Trophoblast cell (in vitro differentiated cells and primary cell): ENCODE measurements at regions not wholly inside any gene's neighbourhood (a gene's known extent, or its start where the extent isn't known, plus 50 kb on each side); places are given as distances from the start of the nearest gene placed in this dataset.

ENCODE experiments used
- DNase-seq, 2 donors: peaks; one replicate each; pipeline ENCODE4 v3.0.0-alpha.2; 2016
- H2AFZ ChIP-seq: 2 replicates; pipeline ENCODE4 v1.6.1; 2013; ENCODE audit warnings: low read length, moderate library complexity, mild to moderate bottlenecking; ENCODE audit not compliant: insufficient read depth, poor library complexity
- H2AK5ac ChIP-seq: 2 replicates; pipeline ENCODE4 v1.6.1; 2013; ENCODE audit warnings: mild to moderate bottlenecking, low read length
- H2BK120ac ChIP-seq: 2 replicates; pipeline ENCODE4 v1.6.1; 2013; ENCODE audit warnings: low read length, mild to moderate bottlenecking, moderate library complexity; ENCODE audit not compliant: insufficient read depth, poor library complexity
- H2BK12ac ChIP-seq: 2 replicates; pipeline ENCODE4 v1.6.1; 2013; ENCODE audit warnings: mild to moderate bottlenecking, low read length, moderate library complexity
- H2BK5ac ChIP-seq: 2 replicates; pipeline ENCODE4 v1.6.1; 2013; ENCODE audit warnings: low read length, low read depth, moderate library complexity, mild to moderate bottlenecking; ENCODE audit not compliant: poor library complexity
- H3K14ac ChIP-seq: 2 replicates; pipeline ENCODE4 v1.6.1; 2013; ENCODE audit warnings: mild to moderate bottlenecking, low read length
- H3K18ac ChIP-seq: 2 replicates; pipeline ENCODE4 v1.6.1; 2013; ENCODE audit warnings: mild to moderate bottlenecking, low read length
- H3K23ac ChIP-seq: 2 replicates; pipeline ENCODE4 v1.6.1; 2013; ENCODE audit warnings: low read length
- H3K27ac ChIP-seq: 2 replicates; pipeline ENCODE4 v1.5.1; 2013; ENCODE audit warnings: low read depth, mild to moderate bottlenecking, inconsistent platforms, low read length, moderate library complexity
- H3K27me3 ChIP-seq: 2 replicates; pipeline ENCODE4 v1.6.1; 2013; ENCODE audit warnings: inconsistent platforms, mild to moderate bottlenecking, low read length, moderate library complexity; ENCODE audit not compliant: insufficient read depth
- H3K36me3 ChIP-seq, 2 experiments: 1 replicate in 1 of 2; 2 replicates in 1 of 2; pipeline ENCODE4 v1.6.1; 2013; ENCODE audit warnings: low read length in 2 of 2, mild to moderate bottlenecking in 2 of 2, moderate library complexity in 1 of 2; ENCODE audit not compliant: insufficient read depth in 2 of 2, control insufficient read depth in 1 of 2
- H3K4ac ChIP-seq: 2 replicates; pipeline ENCODE4 v1.6.1; 2013; ENCODE audit warnings: low read depth, mild to moderate bottlenecking, low read length, moderate library complexity
- H3K4me1 ChIP-seq, 2 experiments: 1 replicate in 1 of 2; 2 replicates in 1 of 2; pipeline ENCODE4 v1.6.1; 2013; ENCODE audit warnings: low read length in 2 of 2, mild to moderate bottlenecking in 2 of 2, moderate library complexity in 1 of 2; ENCODE audit not compliant: insufficient read depth in 2 of 2, control insufficient read depth in 1 of 2
- H3K4me2 ChIP-seq: 2 replicates; pipeline ENCODE4 v1.6.1; 2013; ENCODE audit warnings: inconsistent platforms, mild to moderate bottlenecking, low read length, moderate library complexity
- H3K4me3 ChIP-seq: 2 replicates; pipeline ENCODE4 v1.5.1; 2013; ENCODE audit warnings: mild to moderate bottlenecking, low read depth, low read length, inconsistent platforms
- H3K79me1 ChIP-seq: one replicate; pipeline ENCODE4 v1.6.1; 2013; ENCODE audit warnings: low read length
- H3K79me2 ChIP-seq: 2 replicates; pipeline ENCODE4 v1.6.1; 2013; ENCODE audit warnings: low read length, mild to moderate bottlenecking; ENCODE audit not compliant: control insufficient read depth, insufficient read depth, poor library complexity
- H3K9ac ChIP-seq: 2 replicates; pipeline ENCODE4 v1.6.1; 2013; ENCODE audit warnings: mild to moderate bottlenecking, low read length
- H3K9me3 ChIP-seq: 2 replicates; pipeline ENCODE4 v1.6.1; 2013; ENCODE audit warnings: low read depth, mild to moderate bottlenecking, control low read depth, inconsistent platforms, low read length; ENCODE audit not compliant: insufficient read depth
- H4K12ac ChIP-seq: 2 replicates; pipeline ENCODE4 v1.6.1; 2013; ENCODE audit warnings: low read depth, mild to moderate bottlenecking, low read length, moderate library complexity
- H4K8ac ChIP-seq: 2 replicates; pipeline ENCODE4 v1.6.1; 2013; ENCODE audit warnings: low read depth, mild to moderate bottlenecking, low read length, moderate library complexity
- H4K91ac ChIP-seq: one replicate; pipeline ENCODE4 v1.6.1; 2013; ENCODE audit warnings: low read depth, mild to moderate bottlenecking, low read length, moderate library complexity
- WGBS: extraction: QIAGEN DNeasy Blood & Tissue Kit; methylation state at CpG from one replicate; pipeline ENCODE4 v1.1.7; 2013; ENCODE audit warnings: missing lambda C conversion rate; ENCODE audit not compliant: insufficient read length, insufficient coverage; ENCODE audit errors: extremely low coverage; 5-methylcytosine and 5-hydroxymethylcytosine counted together

DNA sequence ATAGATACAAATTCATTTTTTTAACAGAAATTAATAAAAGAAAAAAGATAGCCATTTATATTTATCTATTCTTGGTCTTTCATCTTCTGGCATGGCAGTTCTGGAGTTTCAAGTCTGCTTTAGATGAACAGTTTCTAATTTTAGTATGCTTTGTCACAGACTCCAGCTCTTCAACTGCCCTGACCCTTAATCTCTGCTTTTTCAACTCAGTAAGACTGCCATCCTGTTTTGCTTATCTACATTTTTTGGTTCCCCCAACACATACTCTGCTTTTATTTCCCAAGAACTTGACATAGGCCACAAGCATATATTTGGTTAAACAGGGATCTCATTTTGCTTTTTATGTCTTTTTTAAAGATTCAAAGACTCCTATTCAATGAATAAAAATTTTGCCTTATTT lies 309.3 kb upstream of the KCND2 start:
- H4K8ac ChIP-seq: no peak overlapping the region
- H3K23ac ChIP-seq: no peak overlapping the region
- no peak overlapping the region for H2BK5ac ChIP-seq
- no peak overlapping the region for H2BK120ac ChIP-seq
- no peaks in the 10 kb centered on the region for H3K79me2 ChIP-seq
- H4K12ac ChIP-seq: no peak overlapping the region
- no peaks in the 10 kb centered on the region for H3K27me3 ChIP-seq
- no peak overlapping the region for H3K14ac ChIP-seq
- no peak overlapping the region for H2AK5ac ChIP-seq
- H3K18ac ChIP-seq: no peak overlapping the region
- H3K9me3 ChIP-seq: no peaks in the 10 kb centered on the region
- H3K27ac ChIP-seq: no peak overlapping the region
- no peak overlapping the region for H3K9ac ChIP-seq
- no peaks in the 10 kb centered on the region for H3K79me1 ChIP-seq
- H2BK12ac ChIP-seq: no peak overlapping the region
- no peak for DNase-seq
- no peak overlapping the region for H4K91ac ChIP-seq
- H3K4me3 ChIP-seq: no peak overlapping the region
- no peak overlapping the region for H2AFZ ChIP-seq
- no peaks in the 10 kb centered on the region for H3K4me1 ChIP-seq
- H3K36me3 ChIP-seq: no peaks in the 10 kb centered on the region
- no peak overlapping the region for H3K4me2 ChIP-seq
- H3K4ac ChIP-seq: no peak overlapping the region

DNA sequence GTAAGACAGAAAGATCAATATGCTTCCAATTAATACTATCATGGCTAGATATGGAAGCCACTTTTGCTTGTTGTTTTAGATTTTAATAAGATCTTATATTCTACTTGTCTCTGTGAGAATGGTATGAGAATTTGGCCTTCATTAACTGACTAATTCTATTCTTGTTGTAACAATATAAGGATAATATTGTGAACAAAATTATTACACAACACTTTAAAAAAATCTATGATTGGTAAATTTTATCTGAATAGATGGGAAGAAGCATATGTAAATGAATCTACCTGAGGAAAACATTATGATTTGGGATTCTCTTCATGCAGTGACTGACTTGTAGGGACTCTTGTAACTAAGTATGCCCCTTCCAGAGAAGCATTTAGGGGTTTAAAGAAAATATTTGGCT lies 308.9 kb upstream of the KCND2 start:
- H3K36me3 ChIP-seq: no peaks in the 10 kb centered on the region
- no peaks in the 10 kb centered on the region for H3K79me1 ChIP-seq
- no peak overlapping the region for H2AK5ac ChIP-seq
- no peak overlapping the region for H2AFZ ChIP-seq
- H3K27me3 ChIP-seq: no peaks in the 10 kb centered on the region
- no peak for DNase-seq
- no peak overlapping the region for H2BK120ac ChIP-seq
- H3K9me3 ChIP-seq: no peaks in the 10 kb centered on the region
- no peak overlapping the region for H4K91ac ChIP-seq
- H4K8ac ChIP-seq: no peak overlapping the region
- no peak overlapping the region for H3K9ac ChIP-seq
- H3K27ac ChIP-seq: no peak overlapping the region
- no peak overlapping the region for H3K23ac ChIP-seq
- H2BK5ac ChIP-seq: no peak overlapping the region
- no peak overlapping the region for H2BK12ac ChIP-seq
- H3K4ac ChIP-seq: no peak overlapping the region
- H3K4me3 ChIP-seq: no peak overlapping the region
- H3K14ac ChIP-seq: no peak overlapping the region
- no peak overlapping the region for H4K12ac ChIP-seq
- H3K4me1 ChIP-seq: no peaks in the 10 kb centered on the region
- H3K18ac ChIP-seq: no peak overlapping the region
- H3K4me2 ChIP-seq: no peak overlapping the region
- H3K79me2 ChIP-seq: no peaks in the 10 kb centered on the region

DNA sequence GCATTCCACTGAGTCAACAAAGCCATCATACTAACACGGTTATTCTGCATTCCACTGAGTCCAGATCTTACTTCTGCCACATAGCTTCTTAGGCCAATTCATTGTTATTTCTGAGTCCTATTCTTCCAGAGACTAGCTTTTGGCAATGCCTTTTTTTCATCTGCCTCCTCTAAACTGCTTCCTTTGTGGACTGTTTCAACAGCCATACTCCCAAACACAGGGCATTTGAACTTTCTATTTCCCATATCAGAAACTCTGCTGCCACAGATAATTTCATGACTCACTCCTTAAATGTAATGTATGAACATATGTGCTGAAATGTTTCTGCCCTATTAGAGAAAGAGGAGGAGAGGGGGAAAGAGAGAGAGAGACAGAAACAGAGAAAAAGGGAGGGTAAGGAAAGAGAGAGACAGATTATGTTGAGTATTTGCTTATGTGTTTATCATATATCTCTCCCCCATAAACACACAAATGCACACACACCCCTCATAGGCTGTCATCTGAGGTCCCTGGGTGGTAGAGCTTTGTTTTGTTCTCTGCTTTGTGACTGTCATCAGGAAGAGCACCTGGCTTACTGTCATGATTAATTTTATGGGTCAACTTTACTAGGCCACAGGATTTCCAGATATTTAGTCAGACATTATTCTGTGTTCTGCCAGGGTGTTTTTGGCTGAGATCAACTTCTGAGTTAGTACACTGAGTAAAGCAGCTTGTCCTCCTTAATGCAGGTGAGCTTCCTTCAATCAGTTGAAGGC lies 308.0 kb upstream of the KCND2 start:
- Histone ChIP-seq H3K27ac (no peak overlapping the region), H4K12ac (no peak overlapping the region), H3K4me1 (no peaks in the 10 kb centered on the region), H3K14ac (no peak overlapping the region), H3K79me1 (no peaks in the 10 kb centered on the region), H3K9me3 (no peaks in the 10 kb centered on the region), H4K91ac (no peak overlapping the region), H3K4ac (no peak overlapping the region), H3K18ac (no peak overlapping the region), H3K27me3 (no peaks in the 10 kb centered on the region), H2AFZ (no peak overlapping the region), H2BK120ac (no peak overlapping the region), H3K4me2 (no peak overlapping the region), H2AK5ac (no peak overlapping the region), H3K23ac (no peak overlapping the region), H3K79me2 (no peaks in the 10 kb centered on the region), H2BK12ac (no peak overlapping the region), H4K8ac (no peak overlapping the region), H3K9ac (no peak overlapping the region), H2BK5ac (no peak overlapping the region), H3K4me3 (no peak overlapping the region), H3K36me3 (no peaks in the 10 kb centered on the region)
- no CpG with 5 or more reads among the region's 1 CpG for WGBS
- DNase-seq: peak in 1 of 2 donors; percentile 42

DNA sequence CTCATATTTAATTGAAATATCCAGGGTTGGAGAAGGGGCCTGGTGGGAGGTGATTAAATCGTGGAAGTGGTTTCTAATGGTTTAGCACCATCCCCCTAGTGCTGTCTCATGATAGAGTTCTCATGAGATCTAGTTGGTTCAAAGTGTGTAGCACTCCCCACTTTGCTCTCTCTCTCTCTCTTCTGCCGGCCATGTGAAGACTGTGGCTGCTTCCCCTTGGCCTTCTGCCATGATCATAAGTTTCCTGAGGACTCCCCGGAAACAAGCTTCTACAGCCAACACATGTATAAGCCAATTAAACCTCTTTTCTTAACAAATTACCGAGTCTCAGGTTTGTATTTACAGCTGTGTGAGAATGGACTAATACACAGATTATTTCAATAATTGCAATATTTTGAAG lies 305.8 kb upstream of the KCND2 start:
- no peak overlapping the region for H2BK12ac ChIP-seq
- H3K4me1 ChIP-seq: no peaks in the 10 kb centered on the region
- no peaks in the 10 kb centered on the region for H3K79me2 ChIP-seq
- H4K8ac ChIP-seq: no peak overlapping the region
- no peak overlapping the region for H3K9ac ChIP-seq
- no peak overlapping the region for H2BK5ac ChIP-seq
- no peaks in the 10 kb centered on the region for H3K27me3 ChIP-seq
- no peak overlapping the region for H3K4me2 ChIP-seq
- no peak overlapping the region for H3K18ac ChIP-seq
- no peak overlapping the region for H2AFZ ChIP-seq
- H4K12ac ChIP-seq: no peak overlapping the region
- no peak overlapping the region for H3K4ac ChIP-seq
- no peak overlapping the region for H3K14ac ChIP-seq
- H3K23ac ChIP-seq: no peak overlapping the region
- no peak for DNase-seq
- no peaks in the 10 kb centered on the region for H3K36me3 ChIP-seq
- no peak overlapping the region for H3K4me3 ChIP-seq
- H4K91ac ChIP-seq: no peak overlapping the region
- H3K27ac ChIP-seq: no peak overlapping the region
- H2BK120ac ChIP-seq: no peak overlapping the region
- WGBS: no CpG with 5 or more reads among the region's 4 CpGs
- no peaks in the 10 kb centered on the region for H3K9me3 ChIP-seq
- H3K79me1 ChIP-seq: no peaks in the 10 kb centered on the region
- H2AK5ac ChIP-seq: no peak overlapping the region
